ENCODE measurements at regions not wholly inside any gene's neighbourhood (a gene's known extent, or its start where the extent isn't known, plus 50 kb on each side); places are given as distances from the start of the nearest gene placed in this dataset.

DNA sequence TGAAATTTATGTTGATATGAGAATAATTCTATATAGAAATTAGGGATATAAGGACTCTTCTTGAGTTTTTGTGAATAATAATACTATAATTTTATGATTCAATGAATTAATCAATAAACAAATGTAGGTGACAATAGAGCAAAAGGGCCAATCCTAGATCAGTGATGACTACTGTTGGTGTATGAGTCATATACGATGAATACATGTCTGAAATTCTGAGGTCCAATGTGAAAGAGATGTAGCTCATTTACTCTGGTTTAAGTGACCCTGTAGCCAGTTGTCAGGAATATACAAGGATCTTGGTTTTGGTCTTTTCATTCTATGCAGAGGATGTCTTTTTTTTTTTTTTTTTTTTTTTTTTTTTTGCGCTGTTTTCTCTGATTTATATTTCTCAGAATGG, 72.1 kb upstream of the RTL1 start:
- no peak for TF ChIP-seq CTCF (IDR thresholded peaks at IDR 0.05)
- no peak for TF ChIP-seq POLR2A (IDR thresholded peaks at IDR 0.05)

All from right lobe of liver (tissue), 4 donors.